ENCODE measurements at regions not wholly inside any gene's neighbourhood (a gene's known extent, or its start where the extent isn't known, plus 50 kb on each side); places are given as distances from the start of the nearest gene placed in this dataset.

GRCh38 chr17:77906377-77906871 lies 52.1 kb upstream of the TNRC6C start:
- Histone ChIP-seq H3K36me3 (ENCODE audit: control insufficient read depth, insufficient read depth, low read length) (no peaks in the 10 kb centered on the region), H3K27ac (ENCODE audit: low read depth, low read length) (no peak overlapping the region), H3K27me3 (ENCODE audit: control insufficient read depth, insufficient read depth, low read length) (no peaks in the 10 kb centered on the region), H3K9ac (ENCODE audit: low read length) (no peak overlapping the region), H3K4me1 (ENCODE audit: control insufficient read depth, insufficient read depth, low read length) (no peaks in the 10 kb centered on the region), H3K4me3 (ENCODE audit: low read length) (no peak overlapping the region)

DNA sequence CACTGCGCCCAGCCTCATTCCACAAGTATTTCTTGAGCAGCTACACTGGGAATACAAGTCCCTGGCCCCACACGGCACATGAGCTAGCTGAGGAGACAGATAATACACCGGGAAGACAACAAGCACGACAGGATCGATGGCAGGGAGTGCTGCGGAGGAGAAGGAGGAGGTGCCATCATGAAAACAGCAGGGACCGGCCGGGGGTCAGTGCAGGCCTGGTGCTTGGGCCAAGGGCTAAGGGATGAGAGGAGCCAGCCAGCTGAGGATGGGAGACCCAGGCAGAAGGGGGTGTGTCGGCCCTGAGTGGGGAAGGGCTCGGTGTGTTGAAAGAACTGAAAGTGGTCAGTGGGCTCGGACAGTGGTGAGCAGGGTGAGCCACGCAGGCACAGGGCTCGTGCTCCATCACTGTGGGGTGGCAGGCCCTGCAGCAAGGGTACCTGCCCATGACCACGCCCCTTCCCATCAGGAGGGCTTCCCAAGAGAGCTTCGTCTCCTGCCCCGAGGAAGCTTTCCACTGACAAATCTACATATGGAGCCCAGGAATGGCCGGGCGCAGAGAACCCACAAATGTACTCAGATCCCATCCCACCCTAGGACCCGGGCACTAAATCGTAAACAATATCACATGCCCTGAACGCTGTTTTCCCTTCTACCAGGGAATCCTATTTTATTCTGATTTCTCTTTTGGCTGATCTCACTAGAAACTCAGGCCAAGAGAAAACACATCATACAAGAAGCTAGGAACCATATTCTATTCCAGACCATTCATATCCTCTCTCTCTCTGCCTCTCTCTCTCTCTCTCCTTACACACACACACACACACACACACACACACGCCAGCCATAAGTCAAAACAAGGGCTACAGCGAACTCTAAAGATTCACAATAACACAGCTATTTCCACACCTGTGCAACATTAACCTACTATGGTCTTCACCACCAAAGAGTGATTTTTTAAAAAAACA lies 50.7 kb upstream of the TNRC6C start:
- H3K36me3 ChIP-seq (ENCODE audit: control insufficient read depth, insufficient read depth, low read length), result no peaks in the 10 kb centered on the region
- no peak overlapping the region for H3K9ac ChIP-seq (ENCODE audit: low read length)
- no peak overlapping the region for H3K4me3 ChIP-seq (ENCODE audit: low read length)
- H3K4me1 ChIP-seq (ENCODE audit: control insufficient read depth, insufficient read depth, low read length), result no peaks in the 10 kb centered on the region
- H3K27me3 ChIP-seq (ENCODE audit: control insufficient read depth, insufficient read depth, low read length), result no peaks in the 10 kb centered on the region
- H3K27ac ChIP-seq (ENCODE audit: low read depth, low read length), result no peak overlapping the region

- no peaks in the 10 kb centered on the region for H3K27me3 ChIP-seq (ENCODE audit: control insufficient read depth, insufficient read depth, low read length)
- H3K4me3 ChIP-seq (ENCODE audit: low read length), result no peak overlapping the region
- no peak overlapping the region for H3K9ac ChIP-seq (ENCODE audit: low read length)
- H3K36me3 ChIP-seq (ENCODE audit: control insufficient read depth, insufficient read depth, low read length), result no peaks in the 10 kb centered on the region
- no peaks in the 10 kb centered on the region for H3K4me1 ChIP-seq (ENCODE audit: control insufficient read depth, insufficient read depth, low read length)
- H3K27ac ChIP-seq (ENCODE audit: low read depth, low read length), result no peak overlapping the region
Observed at GRCh38 chr17:77908501-77908900, 50.0 kb upstream of the TNRC6C start.
